IMR-90 (cell line): ENCODE measurements at regions not wholly inside any gene's neighbourhood (a gene's known extent, or its start where the extent isn't known, plus 50 kb on each side); places are given as distances from the start of the nearest gene placed in this dataset.
"Not testable (repeated sequence)": the region's sequence is repeated elsewhere in the genome, so short reads cannot be mapped to it uniquely, and the experiment has no call there.

Experiments
- ATAC-seq: fragments of 200-7000 bp; cut with Tn5 transposase; 2 replicates; pipeline ENCODE4 v1.9.1; 2020; ENCODE audit warnings: low read depth, mild to moderate bottlenecking, moderate library complexity
- BruUV-seq: library from RNA; stranded (reverse); fragments of 400-500 nt; replicated peaks from 2 replicates; lab custom pipeline; 2021; lab: Mats Ljungman, UMichigan
- CTCF ChIA-PET: fragments of 300-600 bp; formaldehyde crosslinking; extraction: SDS; loops from one replicate; lab custom pipeline; 2021; ENCODE audit warnings: antibody characterized with exemption; lab: Yijun Ruan, JAX
- POLR2A ChIA-PET: fragments of 300-600 bp; sonication (Branson Sonifier 250); formaldehyde crosslinking; loops from one replicate; lab custom pipeline; 2022; ENCODE audit warnings: antibody characterized with exemption; ENCODE audit not compliant: unreplicated experiment; lab: Charles Lee
- DNase-seq: peaks from one replicate; pipeline ENCODE4 v3.0.0; 2013
- H2AFZ ChIP-seq: replicated peaks from 2 replicates; pipeline ENCODE3; 2013; ENCODE audit warnings: low read length, mild to moderate bottlenecking; ENCODE audit not compliant: poor library complexity
- H2AK5ac ChIP-seq: 2 replicates; pipeline ENCODE4 v1.6.1; 2013; ENCODE audit warnings: low read depth, low read length, inconsistent platforms
- H2AK9ac ChIP-seq: replicated peaks from 2 replicates; pipeline ENCODE3; 2013; ENCODE audit warnings: mild to moderate bottlenecking, low read depth, low read length, moderate library complexity; ENCODE audit not compliant: poor library complexity
- H2BK120ac ChIP-seq: 2 replicates; pipeline ENCODE4 v1.6.1; 2013; ENCODE audit warnings: low read depth, low read length, inconsistent platforms
- H2BK15ac ChIP-seq: 3 replicates; pipeline ENCODE4 v1.6.1; 2013; ENCODE audit warnings: low read depth, low read length, inconsistent platforms
- H2BK20ac ChIP-seq: 2 replicates; pipeline ENCODE4 v1.6.1; 2013; ENCODE audit warnings: low read depth, mild to moderate bottlenecking, inconsistent platforms, low read length, moderate library complexity
- H2BK5ac ChIP-seq: 2 replicates; pipeline ENCODE4 v1.6.1; 2013; ENCODE audit warnings: mild to moderate bottlenecking, low read depth, low read length, inconsistent platforms; ENCODE audit not compliant: poor library complexity, severe bottlenecking
- H3K14ac ChIP-seq: replicated peaks from 2 replicates; pipeline ENCODE4 v1.6.1; 2013; ENCODE audit warnings: low read depth, low read length, inconsistent platforms
- H3K18ac ChIP-seq: 2 replicates; pipeline ENCODE4 v1.6.1; 2013; ENCODE audit warnings: low read depth, low read length, control low read depth
- H3K23ac ChIP-seq: 2 replicates; pipeline ENCODE4 v1.6.1; 2013; ENCODE audit warnings: low read depth, low read length, inconsistent platforms
- H3K27ac ChIP-seq: 2 replicates; pipeline ENCODE4 v1.5.1; 2013; ENCODE audit warnings: mild to moderate bottlenecking, control low read depth, low read length; ENCODE audit not compliant: insufficient read depth
- H3K27me3 ChIP-seq: 2 replicates; pipeline ENCODE4 v1.6.1; 2013; ENCODE audit warnings: low read length; ENCODE audit not compliant: control insufficient read depth, insufficient read depth
- H3K36me3 ChIP-seq: 2 replicates; pipeline ENCODE4 v1.6.1; 2013; ENCODE audit warnings: low read length, mixed read lengths; ENCODE audit not compliant: control insufficient read depth, insufficient read depth
- H3K4ac ChIP-seq: 2 replicates; pipeline ENCODE4 v1.6.1; 2013; ENCODE audit warnings: low read depth, low read length, inconsistent platforms
- H3K4me1 ChIP-seq: 2 replicates; pipeline ENCODE4 v1.6.1; 2013; ENCODE audit warnings: low read length, mixed read lengths; ENCODE audit not compliant: control insufficient read depth, insufficient read depth
- H3K4me2 ChIP-seq: 2 replicates; pipeline ENCODE4 v1.6.1; 2013; ENCODE audit warnings: low read depth, mild to moderate bottlenecking, control low read depth, low read length, moderate library complexity
- H3K4me3 ChIP-seq: 2 replicates; pipeline ENCODE4 v1.5.1; 2013; ENCODE audit warnings: low read depth, mild to moderate bottlenecking, control low read depth, low read length, moderate library complexity; ENCODE audit not compliant: insufficient read depth
- H3K56ac ChIP-seq: 2 replicates; pipeline ENCODE4 v1.6.1; 2013; ENCODE audit warnings: low read length, inconsistent platforms; ENCODE audit not compliant: insufficient read depth; ENCODE audit errors: extremely low read depth
- H3K79me1 ChIP-seq, 2 experiments: 2 replicates each; pipeline ENCODE4 v1.6.1; 2013; ENCODE audit warnings: low read length in 2 of 2, inconsistent platforms in 1 of 2, low read depth in 1 of 2
- H3K9ac ChIP-seq: 2 replicates; pipeline ENCODE4 v1.6.1; 2013; ENCODE audit warnings: low read depth, low read length, control low read depth
- H3K9me1 ChIP-seq: 2 replicates; pipeline ENCODE4 v1.6.1; 2013; ENCODE audit warnings: low read length, inconsistent platforms; ENCODE audit not compliant: insufficient read depth
- H3K9me3 ChIP-seq: 2 replicates; pipeline ENCODE4 v1.6.1; 2013; ENCODE audit warnings: low read length; ENCODE audit not compliant: control insufficient read depth, insufficient read depth
- H4K20me1 ChIP-seq: 2 replicates; pipeline ENCODE4 v1.6.1; 2013; ENCODE audit warnings: low read length, inconsistent platforms; ENCODE audit not compliant: insufficient read depth
- H4K5ac ChIP-seq: 2 replicates; pipeline ENCODE4 v1.6.1; 2013; ENCODE audit warnings: mild to moderate bottlenecking, low read depth, low read length, control low read depth
- H4K8ac ChIP-seq, 2 experiments: 2 replicates each; pipeline ENCODE4 v1.6.1; 2013; ENCODE audit warnings: low read depth in 2 of 2, low read length in 2 of 2, control low read depth in 1 of 2, inconsistent platforms in 1 of 2
- H4K91ac ChIP-seq: 2 replicates; pipeline ENCODE4 v1.6.1; 2013; ENCODE audit warnings: low read depth, low read length, inconsistent platforms; ENCODE audit not compliant: insufficient read depth
- WGBS, 2 experiments: methylation state at CpG; one replicate each; pipeline versions ENCODE4 v1.1.5 to v1.1.7; 2013; ENCODE audit warnings: missing lambda C conversion rate in 2 of 2; ENCODE audit not compliant: insufficient read length in 1 of 2; ENCODE audit errors: extremely low coverage in 2 of 2; 5-methylcytosine and 5-hydroxymethylcytosine counted together
- dilution Hi-C: fragments of 300-500 bp; cut with HindIII; formaldehyde crosslinking; loops from one replicate; pipeline ENCODE4 v1.14.3; 2018; ENCODE audit warnings: low sequenced_read_pairs; ENCODE audit not compliant: unreplicated experiment
- in situ Hi-C: fragments of 300-500 bp; cut with MboI; formaldehyde crosslinking; loops from 3 replicates; pipeline ENCODE4 v1.14.3; 2019; ENCODE audit warnings: low sequenced_read_pairs, inconsistent platforms, mixed read lengths
- intact Hi-C: fragments of 100-400 bp; cut with micrococcal nuclease; formaldehyde crosslinking; loops from 2 replicates; pipeline ENCODE4 v1.10.0; 2022

- H3K36me3 ChIP-seq, H2BK120ac ChIP-seq, H4K8ac ChIP-seq, BruUV-seq, H3K4me2 ChIP-seq, H3K9ac ChIP-seq, H2BK5ac ChIP-seq, H3K14ac ChIP-seq, H4K5ac ChIP-seq, H3K18ac ChIP-seq, H3K23ac ChIP-seq, dilution Hi-C loops, POLR2A ChIA-PET, H2AK5ac ChIP-seq, H3K27ac ChIP-seq, H4K20me1 ChIP-seq, DNase-seq, in situ Hi-C loops, intact Hi-C loops, H3K27me3 ChIP-seq, H3K79me1 ChIP-seq, H3K56ac ChIP-seq, H2AK9ac ChIP-seq, H2BK15ac ChIP-seq, H4K91ac ChIP-seq, CTCF ChIA-PET, H3K4ac ChIP-seq, H3K9me3 ChIP-seq, ATAC-seq, H3K4me1 ChIP-seq, H3K4me3 ChIP-seq, H2AFZ ChIP-seq, H3K9me1 ChIP-seq, H2BK20ac ChIP-seq: not testable (repeated sequence)
- WGBS, 2 experiments: no CpG with 5 or more reads among the region's 1 CpG
These were observed 153.4 kb upstream of the POGK start for GRCh38 chr1:166685891-166686290.

GRCh38 chr1:166690596-166690995 lies 148.7 kb upstream of the POGK start:
- H3K9me1 ChIP-seq, H3K9me3 ChIP-seq, H3K4ac ChIP-seq, H3K56ac ChIP-seq, in situ Hi-C loops, intact Hi-C loops, H3K27ac ChIP-seq, H4K5ac ChIP-seq, H3K4me1 ChIP-seq, H3K23ac ChIP-seq, H3K4me3 ChIP-seq, H2AK9ac ChIP-seq, dilution Hi-C loops, H4K8ac ChIP-seq, ATAC-seq, POLR2A ChIA-PET, H3K27me3 ChIP-seq, H2BK5ac ChIP-seq, H3K79me1 ChIP-seq, H2BK15ac ChIP-seq, H2BK20ac ChIP-seq, H3K4me2 ChIP-seq, H3K36me3 ChIP-seq, H2AFZ ChIP-seq, BruUV-seq, H4K20me1 ChIP-seq, DNase-seq, H4K91ac ChIP-seq, H3K14ac ChIP-seq, H3K18ac ChIP-seq, H3K9ac ChIP-seq, H2AK5ac ChIP-seq, H2BK120ac ChIP-seq: not testable (repeated sequence)
- no CpG with 5 or more reads among the region's 3 CpGs for WGBS, 2 experiments
- CTCF ChIA-PET: interaction anchor here (0.6 kb wide), 1 partner anchor 797 kb away, joined by 4 read pairs; no protein-coding TSS in a partner anchor
